GM18520 (cell line): ENCODE measurements at regions not wholly inside any gene's neighbourhood (a gene's known extent, or its start where the extent isn't known, plus 50 kb on each side); places are given as distances from the start of the nearest gene placed in this dataset.

ENCODE experiments used
- ATAC-seq: cut with Tn5 transposase; IDR thresholded peaks from one replicate; pipeline ENCODE4 v1.9.1; 2021; ENCODE audit not compliant: unreplicated experiment

DNA sequence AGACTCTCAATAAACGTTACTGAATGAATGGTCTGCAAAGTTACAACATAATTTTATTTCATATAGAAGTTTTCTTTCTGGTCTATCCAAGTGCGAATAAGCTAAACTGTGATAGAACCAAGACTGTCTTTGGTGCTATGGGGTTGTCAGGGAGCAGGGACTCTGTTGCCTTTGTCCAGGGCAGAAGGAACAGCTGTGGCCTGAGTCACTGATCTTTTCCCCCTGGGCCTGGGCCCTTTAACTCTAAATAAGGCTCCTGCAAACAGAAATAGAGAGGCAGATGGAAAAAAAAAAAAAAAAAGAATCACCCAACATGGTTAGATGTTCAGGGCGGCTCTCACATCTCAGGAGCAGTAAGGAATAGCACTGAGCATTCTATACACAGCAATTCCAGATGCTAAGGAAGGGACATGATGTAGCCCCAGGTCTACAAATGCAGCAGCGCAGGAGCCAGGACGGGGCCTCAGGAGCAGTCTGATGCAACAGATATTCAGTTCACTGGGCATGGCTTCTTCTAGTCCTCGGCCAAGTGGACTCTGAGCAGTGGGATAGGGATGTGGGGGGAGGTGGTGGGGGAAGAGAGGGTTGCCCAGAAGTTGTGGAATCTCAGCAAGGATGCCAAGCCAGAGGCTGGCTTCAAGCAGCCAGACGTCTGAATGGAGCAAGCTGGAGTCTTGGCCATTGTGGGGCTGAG is 247.1 kb upstream of the SIX2 start:
- no peak for ATAC-seq

- no peak for ATAC-seq
Measured at GRCh38 chr2:45255563-45255962, 246.3 kb upstream of the SIX2 start.

DNA sequence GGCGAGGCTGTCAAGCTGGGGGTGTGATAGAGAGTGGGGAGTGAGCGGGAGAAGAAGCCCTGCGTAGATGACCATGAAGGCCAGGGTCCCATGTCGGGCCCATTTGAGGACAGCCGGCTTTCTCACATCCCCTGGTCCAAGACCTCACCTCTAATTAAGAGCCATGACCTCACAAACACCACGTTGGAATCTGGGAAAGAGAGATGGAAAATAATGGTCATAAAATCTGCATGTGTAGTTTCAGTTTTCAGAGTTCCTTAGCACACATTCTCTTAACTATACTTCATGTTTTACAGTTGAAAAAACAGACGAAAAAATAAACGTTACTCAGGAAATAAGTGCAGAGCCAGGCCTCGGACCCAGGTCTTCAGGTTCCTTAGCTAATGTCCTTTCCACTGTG is 244.8 kb upstream of the SIX2 start:
- no peak for ATAC-seq

DNA sequence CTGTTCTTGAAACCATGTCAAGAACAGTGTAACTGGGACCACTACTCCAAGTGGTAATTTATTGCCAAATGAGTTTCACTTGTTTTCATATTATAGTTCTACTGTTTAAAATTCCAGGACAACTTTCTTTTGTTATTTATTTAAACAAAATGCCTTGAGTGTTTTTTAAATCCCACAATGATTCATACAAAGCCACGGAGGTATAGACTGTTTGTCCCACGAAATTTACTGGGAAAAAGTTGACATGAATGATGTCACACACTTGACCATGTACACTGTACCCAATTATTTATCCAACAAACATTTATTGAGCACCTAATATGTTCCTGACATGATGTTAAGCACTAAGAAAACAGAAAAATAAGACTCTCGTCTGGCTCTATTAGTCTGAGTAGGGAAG is 243.9 kb upstream of the SIX2 start:
- ATAC-seq, result no peak

DNA sequence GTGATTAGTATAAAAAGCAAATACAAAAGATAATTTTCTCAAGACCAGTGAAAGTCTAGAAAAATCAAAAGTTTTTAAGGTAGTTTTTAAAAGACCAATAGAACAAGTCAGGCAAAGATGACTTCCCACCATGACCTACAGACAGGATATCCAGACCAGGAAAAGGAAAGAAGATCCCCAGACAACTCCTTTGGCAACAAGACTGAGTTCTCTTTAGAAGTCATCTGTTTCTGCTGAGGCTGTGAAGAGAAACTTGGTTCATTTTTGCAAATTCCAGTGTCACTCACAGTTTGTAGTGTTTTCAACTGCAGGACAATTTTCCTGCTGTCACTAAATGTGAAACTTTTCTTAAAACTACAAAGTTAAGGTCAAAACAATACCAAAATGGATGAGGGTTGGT is 240.9 kb upstream of the SIX2 start:
- no peak for ATAC-seq

DNA sequence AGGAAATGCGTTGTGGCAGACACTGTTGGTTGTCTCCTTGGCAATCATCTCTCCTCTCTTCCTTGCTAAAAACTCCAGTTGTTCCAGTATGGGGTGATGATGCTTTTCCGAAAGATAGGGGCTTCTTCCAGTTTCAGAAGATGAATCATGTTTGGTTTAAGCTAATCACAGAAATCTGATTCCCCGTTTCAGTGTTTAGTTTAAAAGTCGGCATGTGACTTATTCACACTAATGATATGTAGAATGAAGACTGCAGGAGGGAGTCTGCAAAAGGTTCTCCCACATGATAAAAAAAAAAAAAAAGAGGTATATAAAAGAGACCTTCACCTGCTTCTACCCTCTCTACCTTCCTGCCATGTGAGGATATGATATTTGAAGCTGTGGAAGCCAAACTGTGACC is 239.0 kb upstream of the SIX2 start:
- ATAC-seq, result no peak

DNA sequence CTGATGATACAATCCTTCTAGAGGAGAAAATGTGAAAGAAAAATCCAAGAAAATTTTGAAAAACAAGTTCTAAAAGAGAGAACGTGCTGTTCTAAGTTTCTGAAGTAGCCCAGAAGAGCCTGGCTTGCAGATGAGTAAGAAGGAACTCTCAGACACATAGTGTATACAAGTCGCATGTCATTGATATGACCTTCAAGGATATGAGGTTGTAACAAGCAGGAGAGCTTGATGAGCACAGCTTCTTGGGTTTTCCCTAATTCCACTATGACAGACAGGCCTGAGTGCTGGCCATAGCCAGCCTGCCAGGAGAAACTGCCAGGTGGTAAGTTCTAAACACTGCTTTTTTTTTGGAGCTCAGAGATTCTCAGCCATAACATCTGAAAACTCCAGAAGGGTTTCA is 235.7 kb upstream of the SIX2 start:
- ATAC-seq, result no peak

DNA sequence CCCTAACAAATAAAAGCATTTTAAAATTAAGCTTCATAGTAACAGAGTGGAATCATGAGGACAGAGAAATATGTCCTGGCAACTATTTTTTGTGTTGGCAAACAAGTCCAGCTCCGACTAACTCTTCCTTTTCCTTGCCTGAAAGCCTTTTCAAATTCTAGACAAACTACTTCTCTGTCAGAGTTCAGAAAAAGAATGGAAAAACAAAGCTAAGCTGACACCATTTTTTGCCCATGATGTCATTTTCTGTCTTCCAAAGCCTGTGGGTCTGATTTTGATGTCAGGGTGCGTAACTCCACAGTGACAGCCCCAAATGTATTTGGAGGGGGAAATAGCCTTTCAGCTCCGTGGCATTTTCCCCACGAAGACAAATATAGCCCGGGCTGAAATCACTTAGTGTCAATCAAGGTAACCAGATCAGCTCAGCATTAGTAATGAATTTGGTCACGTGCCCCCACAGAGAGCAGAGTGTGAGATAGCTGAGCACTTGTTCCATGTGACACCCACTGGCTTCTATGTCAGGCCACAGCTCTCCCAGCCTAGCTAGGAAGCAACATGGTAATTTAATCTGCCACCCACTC is 233.0 kb upstream of the SIX2 start:
- no peak for ATAC-seq

DNA sequence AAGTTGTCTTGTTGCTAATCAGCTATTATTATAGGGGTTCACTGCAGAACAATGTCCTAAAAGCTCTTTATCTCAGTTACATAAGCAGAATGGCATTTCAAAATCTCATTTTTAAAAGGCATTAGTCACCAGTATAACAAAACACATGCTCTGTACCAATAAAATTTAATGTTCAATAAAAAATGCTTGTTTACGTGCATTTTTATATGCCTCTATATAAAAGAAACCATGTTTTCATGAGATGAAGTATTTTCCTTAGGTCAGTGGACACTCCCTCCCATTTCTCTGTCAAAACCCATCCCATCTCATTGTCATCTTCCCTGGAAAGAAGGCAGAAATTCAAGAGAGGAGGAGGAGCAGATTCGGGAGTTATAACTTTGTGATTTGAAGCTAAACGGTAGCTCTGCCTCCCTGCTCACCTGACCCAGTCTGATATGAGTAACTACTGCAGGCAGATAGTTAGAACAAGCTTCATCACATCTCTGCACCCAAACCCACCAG is 231.9 kb upstream of the SIX2 start:
- ATAC-seq, result no peak

GRCh38 chr2:45237850-45238542 is 228.7 kb upstream of the SIX2 start:
- no peak for ATAC-seq

DNA sequence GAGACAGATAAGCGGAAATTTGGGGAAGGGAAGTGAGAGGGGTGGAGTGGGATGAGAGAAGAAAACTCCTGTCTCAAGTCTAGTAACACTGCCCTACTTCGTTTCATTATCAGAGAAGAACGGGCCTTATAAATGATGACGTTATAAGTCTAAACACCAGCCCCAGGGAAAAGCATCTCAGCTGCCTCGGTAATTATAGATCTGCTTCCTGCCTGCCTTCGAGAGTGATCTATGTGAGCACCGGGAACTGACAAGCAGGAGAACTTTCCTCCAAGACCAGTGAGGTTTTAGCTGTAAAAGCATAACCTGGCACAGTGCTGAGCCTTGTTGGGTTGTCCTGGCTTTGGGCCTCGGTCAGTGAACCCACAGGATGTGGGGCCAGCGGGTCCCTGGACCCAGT is 227.9 kb upstream of the SIX2 start:
- ATAC-seq, result no peak

- ATAC-seq, result no peak
Measured at GRCh38 chr2:45236268-45236667, 227.0 kb upstream of the SIX2 start.

- ATAC-seq, result no peak
Measured at GRCh38 chr2:45233301-45233700, 224.0 kb upstream of the SIX2 start.

DNA sequence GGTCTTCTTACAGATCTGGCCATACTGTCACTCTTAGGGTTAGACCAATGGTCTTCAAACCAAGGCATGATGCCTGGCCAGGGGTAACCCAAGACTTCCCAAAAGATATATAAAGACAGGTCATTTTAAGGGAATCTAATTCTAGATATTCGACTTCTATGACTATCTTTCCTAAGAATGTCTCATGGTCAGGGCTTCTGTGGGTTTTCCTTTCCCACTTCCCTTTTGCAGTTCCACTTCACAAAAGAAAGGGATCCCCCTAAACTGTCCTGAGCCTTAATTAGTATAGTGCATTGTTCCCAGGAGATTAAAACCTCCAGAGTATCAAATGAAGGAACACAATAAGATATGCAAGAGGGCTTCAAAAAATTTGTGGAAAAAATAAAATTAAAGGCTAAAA is 223.6 kb upstream of the SIX2 start:
- ATAC-seq, result no peak

GRCh38 chr2:45229411-45229810 is 220.2 kb upstream of the SIX2 start:
- no peak for ATAC-seq

DNA sequence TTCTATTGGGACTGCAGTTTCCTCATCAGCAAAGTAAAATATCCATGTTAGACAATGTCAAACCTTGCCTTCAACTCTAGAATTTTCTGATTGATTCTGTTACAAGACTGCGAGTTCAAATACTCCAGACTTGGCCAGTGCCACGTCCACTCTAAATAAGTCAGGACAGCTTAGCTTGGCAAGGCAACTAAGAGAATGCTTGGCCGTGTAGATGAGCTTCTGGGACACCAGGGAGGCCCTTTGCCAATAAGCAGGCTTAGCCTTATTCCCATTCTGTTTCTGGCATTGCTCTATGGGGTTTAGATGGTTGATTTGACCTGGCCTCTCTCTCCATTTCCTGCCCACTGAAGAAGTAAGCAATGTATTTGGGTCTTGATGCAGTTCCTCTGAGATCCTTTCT is 218.1 kb upstream of the SIX2 start:
- no peak for ATAC-seq

DNA sequence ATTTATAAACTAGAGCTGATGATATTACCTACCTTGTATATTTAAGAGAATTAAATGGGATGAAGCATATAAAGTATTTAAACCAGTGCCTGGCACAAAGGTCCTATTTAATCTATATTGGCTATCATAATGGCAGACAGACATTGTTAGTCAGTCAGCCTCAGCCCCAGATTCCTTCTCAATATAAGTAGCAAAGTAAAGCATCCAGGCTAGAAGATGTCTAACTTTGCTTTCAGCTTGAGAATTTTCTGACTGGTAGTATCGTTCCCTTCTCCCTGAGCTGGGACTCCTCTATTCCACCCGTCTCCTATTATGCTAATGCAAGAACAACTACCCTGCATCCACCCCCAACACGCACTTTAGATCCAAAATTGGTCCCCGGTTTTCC is 215.7 kb upstream of the SIX2 start:
- no peak for ATAC-seq

DNA sequence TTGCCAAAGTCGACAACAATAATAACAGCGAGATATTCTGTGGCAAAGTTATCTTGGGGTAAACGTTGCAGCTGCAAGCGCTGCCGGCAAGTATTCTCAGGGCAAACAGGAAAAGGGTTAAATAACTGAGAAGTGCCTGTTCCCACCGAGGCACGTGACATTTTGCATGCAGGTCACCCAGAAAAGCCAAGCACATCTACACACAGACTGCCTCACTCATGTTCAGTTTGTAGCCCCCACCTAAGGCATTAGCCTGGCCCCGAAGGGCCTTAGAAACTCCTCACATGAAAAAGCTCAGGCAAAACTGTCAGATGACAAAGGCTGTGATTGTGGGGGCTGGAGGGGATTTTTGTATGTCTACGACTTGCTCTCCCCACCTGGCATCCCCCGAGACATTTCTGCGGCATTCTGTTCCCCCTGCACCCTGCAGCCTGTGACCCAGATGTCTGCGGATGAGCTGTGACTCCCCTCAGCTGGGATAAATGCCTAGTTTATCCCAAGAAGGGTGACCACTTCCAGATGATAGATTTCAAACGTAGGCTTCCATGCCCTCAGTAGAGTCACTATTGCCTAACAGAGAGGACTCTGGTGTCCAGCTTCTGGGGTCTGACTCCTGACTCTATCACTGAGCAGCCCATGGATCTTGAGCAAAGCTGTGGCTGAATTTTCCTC is 215.2 kb upstream of the SIX2 start:
- ATAC-seq, result no peak

DNA sequence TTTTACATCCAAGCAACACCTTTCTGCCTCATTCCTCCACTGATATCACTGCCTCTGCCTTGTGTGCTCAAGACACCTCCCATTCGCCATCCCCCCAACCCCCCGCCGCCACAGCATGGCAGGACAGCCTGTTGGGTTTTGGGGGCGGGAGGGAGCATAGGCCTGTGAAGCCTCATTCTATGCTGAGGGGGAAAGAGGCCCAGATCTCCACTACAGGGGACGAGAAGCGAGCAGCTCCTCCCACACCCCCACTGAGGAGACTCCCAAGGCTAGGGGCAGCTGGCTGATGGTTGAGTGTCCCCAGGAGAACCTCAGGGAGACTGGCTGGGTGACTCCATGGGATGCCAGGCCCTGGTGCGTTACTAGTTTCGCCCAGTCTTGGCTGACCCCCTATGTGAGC is 214.3 kb upstream of the SIX2 start:
- ATAC-seq, result no peak

DNA sequence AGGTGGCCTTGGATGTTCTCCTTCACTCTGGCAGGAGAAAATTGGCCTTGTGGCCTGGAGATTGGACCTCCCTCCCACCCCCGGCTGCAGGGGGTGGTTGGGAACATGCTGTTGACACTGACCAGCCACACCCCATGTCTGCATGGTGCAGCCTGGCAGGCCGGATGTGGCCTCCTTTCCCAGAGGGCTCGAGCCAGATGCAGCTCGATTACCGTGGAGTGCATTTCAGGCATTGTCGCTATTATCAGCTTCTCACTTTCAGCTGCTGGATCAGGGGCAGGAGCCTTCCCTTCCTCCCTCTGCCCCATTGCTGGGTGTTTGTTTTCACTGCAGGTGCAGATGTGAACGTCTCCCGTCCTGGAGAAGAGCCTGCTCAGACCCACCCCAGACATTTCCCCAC is 211.0 kb upstream of the SIX2 start:
- ATAC-seq, result no peak

DNA sequence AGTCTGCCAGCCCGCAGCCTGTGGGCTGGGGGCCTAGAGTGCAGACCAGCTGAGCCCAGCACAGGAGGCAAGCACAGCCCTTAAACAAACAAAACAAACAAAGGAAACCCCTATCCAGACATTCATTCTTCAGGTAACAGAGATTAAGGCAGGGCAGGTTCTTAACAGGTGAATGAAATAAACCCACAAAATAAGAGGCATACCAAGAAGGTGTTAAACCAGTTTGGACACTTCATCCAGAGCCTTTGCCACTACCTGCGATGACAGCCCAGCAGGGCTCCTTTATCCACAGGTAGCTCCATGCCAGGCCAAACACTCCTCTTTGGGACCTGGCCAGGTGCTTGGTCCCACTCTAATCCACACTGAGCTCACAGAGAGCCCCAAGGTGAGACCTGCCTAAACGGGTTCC is 209.7 kb upstream of the SIX2 start:
- ATAC-seq, result no peak

DNA sequence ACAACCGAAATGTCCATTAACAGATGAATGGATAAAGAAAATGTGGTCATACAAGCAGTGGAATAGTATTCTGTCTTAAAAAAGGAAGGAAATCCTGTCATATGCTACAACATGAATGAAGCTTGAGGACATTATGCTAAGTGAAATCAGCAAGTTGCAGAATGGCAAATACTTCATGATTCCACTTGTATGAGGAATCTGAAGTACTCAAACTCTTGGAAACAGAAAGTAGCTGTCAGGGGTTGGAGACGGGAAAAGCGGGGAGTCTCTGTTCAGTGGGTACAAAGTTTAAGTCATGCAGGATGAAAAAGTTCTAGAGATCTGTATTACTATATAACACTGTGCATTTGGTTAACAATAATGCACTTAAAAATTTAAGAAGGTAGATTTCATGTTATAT is 209.0 kb upstream of the SIX2 start:
- no peak for ATAC-seq
